CD4-positive, alpha-beta T cell (primary cell): ENCODE measurements at regions not wholly inside any gene's neighbourhood (a gene's known extent, or its start where the extent isn't known, plus 50 kb on each side); places are given as distances from the start of the nearest gene placed in this dataset.

ENCODE experiments used
- ATAC-seq: fragments of 200-7000 bp; cut with Tn5 transposase; one replicate; pipeline ENCODE4 v1.10.0; 2022; ENCODE audit warnings: mild to moderate bottlenecking; ENCODE audit not compliant: poor library complexity
- CTCF ChIA-PET: fragments of 350-600 bp; sonication (Branson Sonifier 250); formaldehyde crosslinking; loops from one replicate; lab custom pipeline; 2021; ENCODE audit warnings: antibody characterized with exemption, inconsistent platforms; lab: Charles Lee
- POLR2A ChIA-PET: fragments of 350-600 bp; sonication (Branson Sonifier 250); formaldehyde crosslinking; loops from one replicate; lab custom pipeline; 2021; ENCODE audit warnings: antibody characterized with exemption, inconsistent platforms; lab: Charles Lee
- DNase-seq, 14 experiments: peaks; one replicate each; pipeline ENCODE4 v3.0.0-alpha.2; 2013 to 2020; ENCODE audit warnings: mixed read lengths in 2 of 14
- H3K27ac ChIP-seq, 2 donors: one replicate each; pipeline versions ENCODE4 v1.5.1 to v1.7.0; 2013; ENCODE audit warnings: low read length in 2 of 2, low read depth in 1 of 2, mild to moderate bottlenecking in 1 of 2
- H3K27me3 ChIP-seq, 2 experiments: 1 replicate in 1 of 2; 2 replicates in 1 of 2; pipeline versions ENCODE4 v1.6.1 to v1.7.0; 2013; ENCODE audit warnings: low read length in 2 of 2, control low read depth in 1 of 2, mild to moderate bottlenecking in 1 of 2, moderate library complexity in 1 of 2; ENCODE audit not compliant: insufficient read depth in 2 of 2, control insufficient read depth in 1 of 2
- H3K36me3 ChIP-seq: one replicate; pipeline ENCODE4 v1.6.1; 2013; ENCODE audit warnings: low read length, control low read depth; ENCODE audit not compliant: insufficient read depth
- H3K4me1 ChIP-seq: one replicate; pipeline ENCODE4 v1.6.1; 2013; ENCODE audit warnings: low read length, control low read depth; ENCODE audit not compliant: insufficient read depth
- H3K4me3 ChIP-seq: one replicate; pipeline ENCODE4 v1.5.1; 2013; ENCODE audit warnings: mild to moderate bottlenecking, low read length, moderate library complexity
- H3K9me3 ChIP-seq, 2 experiments: 1 replicate in 1 of 2; 2 replicates in 1 of 2; pipeline versions ENCODE4 v1.6.1 to v1.7.0; 2013; ENCODE audit warnings: low read length in 2 of 2, mild to moderate bottlenecking in 2 of 2, control low read depth in 1 of 2, moderate library complexity in 1 of 2; ENCODE audit not compliant: control insufficient read depth in 1 of 2, insufficient read depth in 1 of 2
- H3K27ac Mint-ChIP-seq: one replicate; pipeline ENCODE4 v1.8.0; 2020; ENCODE audit warnings: mixed read lengths
- H3K27me3 Mint-ChIP-seq: one replicate; pipeline ENCODE4 v1.8.0; 2021; ENCODE audit warnings: mixed read lengths
- H3K36me3 Mint-ChIP-seq: one replicate; pipeline ENCODE4 v1.8.0; 2021; ENCODE audit warnings: low read depth, mixed read lengths
- H3K4me1 Mint-ChIP-seq: one replicate; pipeline ENCODE4 v1.8.0; 2021; ENCODE audit warnings: low read depth, mixed read lengths
- H3K4me3 Mint-ChIP-seq: one replicate; pipeline ENCODE4 v1.8.0; 2020; ENCODE audit warnings: mild to moderate bottlenecking, mixed read lengths
- H3K9me3 Mint-ChIP-seq: one replicate; pipeline ENCODE4 v1.8.0; 2020; ENCODE audit warnings: mixed read lengths
- intact Hi-C, 2 experiments: fragments of 100-400 bp; cut with DNase I in 1 of 2; cut with micrococcal nuclease in 1 of 2; formaldehyde crosslinking; loops; one replicate each; pipeline versions ENCODE4 v1.15.1 to v1.9.0; 2023 to 2025; cut with DNase I, micrococcal nuclease
- TF ChIP-seq, protein P1 (sequence below): fragments of 200-600 bp; IDR thresholded peaks from one replicate; pipeline ENCODE4 v1.8.0; 2022; ENCODE audit warnings: antibody characterized with exemption, mild to moderate bottlenecking

GRCh38 chr18:30705943-30706342 is 336.6 kb downstream of the DSC3 start:
- no peaks in the 10 kb centered on the region for H3K4me1 ChIP-seq
- H3K27me3 ChIP-seq = no peaks in the 10 kb centered on the region
- Mint-ChIP-seq H3K4me1 (no peaks in the 10 kb centered on the region), H3K27me3 (no peaks in the 10 kb centered on the region), H3K27ac (no peak overlapping the region), H3K4me3 (no peak overlapping the region), H3K36me3 (no peaks in the 10 kb centered on the region), H3K9me3 (peaks cover 7% of the 10 kb centered on the region)
- POLR2A ChIA-PET = no interaction called here
- ATAC-seq (no peak), DNase-seq (no peak)
- intact Hi-C loops = no loop called here
- H3K27ac ChIP-seq = no peak overlapping the region
- no peaks in the 10 kb centered on the region for H3K36me3 ChIP-seq
- no peak overlapping the region for H3K4me3 ChIP-seq
- CTCF ChIA-PET = no interaction called here
- TF ChIP-seq, protein P1, sequence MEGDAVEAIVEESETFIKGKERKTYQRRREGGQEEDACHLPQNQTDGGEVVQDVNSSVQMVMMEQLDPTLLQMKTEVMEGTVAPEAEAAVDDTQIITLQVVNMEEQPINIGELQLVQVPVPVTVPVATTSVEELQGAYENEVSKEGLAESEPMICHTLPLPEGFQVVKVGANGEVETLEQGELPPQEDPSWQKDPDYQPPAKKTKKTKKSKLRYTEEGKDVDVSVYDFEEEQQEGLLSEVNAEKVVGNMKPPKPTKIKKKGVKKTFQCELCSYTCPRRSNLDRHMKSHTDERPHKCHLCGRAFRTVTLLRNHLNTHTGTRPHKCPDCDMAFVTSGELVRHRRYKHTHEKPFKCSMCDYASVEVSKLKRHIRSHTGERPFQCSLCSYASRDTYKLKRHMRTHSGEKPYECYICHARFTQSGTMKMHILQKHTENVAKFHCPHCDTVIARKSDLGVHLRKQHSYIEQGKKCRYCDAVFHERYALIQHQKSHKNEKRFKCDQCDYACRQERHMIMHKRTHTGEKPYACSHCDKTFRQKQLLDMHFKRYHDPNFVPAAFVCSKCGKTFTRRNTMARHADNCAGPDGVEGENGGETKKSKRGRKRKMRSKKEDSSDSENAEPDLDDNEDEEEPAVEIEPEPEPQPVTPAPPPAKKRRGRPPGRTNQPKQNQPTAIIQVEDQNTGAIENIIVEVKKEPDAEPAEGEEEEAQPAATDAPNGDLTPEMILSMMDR = no peak
- H3K9me3 ChIP-seq = no peaks in the 10 kb centered on the region

GRCh38 chr18:30698571-30698970 is 344.0 kb downstream of the DSC3 start:
- no peaks in the 10 kb centered on the region for H3K27me3 Mint-ChIP-seq
- H3K27ac ChIP-seq = no peak overlapping the region
- intact Hi-C loops = no loop called here
- peaks cover 0 to 15% of the 10 kb centered on the region in 2 experiments for H3K9me3 ChIP-seq
- ChIA-PET CTCF (no interaction called here), POLR2A (no interaction called here)
- H3K36me3 Mint-ChIP-seq = no peaks in the 10 kb centered on the region
- no peaks in the 10 kb centered on the region for H3K4me1 Mint-ChIP-seq
- ATAC-seq = no peak
- H3K4me1 ChIP-seq = no peaks in the 10 kb centered on the region
- no peaks in the 10 kb centered on the region for H3K27me3 ChIP-seq
- H3K4me3 Mint-ChIP-seq = no peak overlapping the region
- TF ChIP-seq, protein P1 = no peak
- no peaks in the 10 kb centered on the region for H3K36me3 ChIP-seq
- no peak for DNase-seq
- no peak overlapping the region for H3K4me3 ChIP-seq
- peaks cover 17% of the 10 kb centered on the region for H3K9me3 Mint-ChIP-seq
- H3K27ac Mint-ChIP-seq = no peak overlapping the region

DNA sequence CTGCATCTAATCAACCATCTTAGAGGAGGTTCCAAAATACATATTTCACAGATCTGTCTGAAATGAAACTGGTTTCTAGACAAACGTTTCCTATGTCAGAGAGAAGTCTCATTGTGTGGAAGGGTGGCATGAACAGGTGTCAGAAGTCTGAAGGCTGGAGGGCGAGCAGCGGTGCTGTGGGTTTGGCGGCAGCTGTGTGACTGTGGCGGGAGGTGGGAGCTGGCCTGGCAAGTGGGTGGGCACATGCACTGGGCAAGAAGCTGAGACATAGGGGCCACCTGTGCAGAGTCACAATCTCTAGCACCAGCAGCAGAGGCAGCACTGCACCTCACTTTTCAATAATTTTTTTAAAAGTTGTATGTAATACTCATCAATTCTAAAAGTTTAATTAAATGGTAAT is 346.3 kb downstream of the DSC3 start:
- peaks cover 10% of the 10 kb centered on the region for H3K9me3 Mint-ChIP-seq
- H3K36me3 Mint-ChIP-seq = no peaks in the 10 kb centered on the region
- H3K27me3 Mint-ChIP-seq = no peaks in the 10 kb centered on the region
- Histone ChIP-seq H3K4me1 (no peaks in the 10 kb centered on the region), H3K36me3 (no peaks in the 10 kb centered on the region), H3K27me3 (no peaks in the 10 kb centered on the region), H3K27ac (no peak overlapping the region), H3K9me3 (peaks cover 0 to 15% of the 10 kb centered on the region in 2 experiments), H3K4me3 (no peak overlapping the region)
- ATAC-seq = no peak
- DNase-seq = no peak
- intact Hi-C loops = no loop called here
- POLR2A ChIA-PET = no interaction called here
- no peak overlapping the region for H3K4me3 Mint-ChIP-seq
- no peak overlapping the region for H3K27ac Mint-ChIP-seq
- TF ChIP-seq, protein P1 = no peak
- CTCF ChIA-PET = no interaction called here
- no peaks in the 10 kb centered on the region for H3K4me1 Mint-ChIP-seq
